ENCODE measurements at regions not wholly inside any gene's neighbourhood (a gene's known extent, or its start where the extent isn't known, plus 50 kb on each side); places are given as distances from the start of the nearest gene placed in this dataset.
"Not testable (repeated sequence)": the region's sequence is repeated elsewhere in the genome, so short reads cannot be mapped to it uniquely, and the experiment has no call there.

DNA sequence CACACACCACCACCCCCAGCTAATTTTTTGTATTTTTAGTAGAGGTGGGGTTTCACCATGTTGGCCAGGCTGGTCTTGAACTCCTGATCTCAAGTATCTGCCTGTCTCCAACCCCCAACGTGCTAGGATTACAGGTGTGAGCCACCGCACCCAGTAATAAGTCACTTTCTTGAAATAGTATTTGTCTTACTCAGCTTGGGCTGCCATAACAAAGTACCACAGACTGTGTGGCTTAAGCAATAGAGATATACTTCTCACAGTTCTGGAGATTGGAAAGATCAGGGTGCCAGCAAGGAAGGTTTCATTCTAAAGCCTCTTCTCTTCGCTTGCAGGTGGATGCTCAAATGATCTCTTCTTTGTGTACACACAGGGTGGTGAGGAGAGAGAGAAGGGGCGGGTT is 99.8 kb downstream of the ARRDC3 start:
- no peak for DNase-seq

DNA sequence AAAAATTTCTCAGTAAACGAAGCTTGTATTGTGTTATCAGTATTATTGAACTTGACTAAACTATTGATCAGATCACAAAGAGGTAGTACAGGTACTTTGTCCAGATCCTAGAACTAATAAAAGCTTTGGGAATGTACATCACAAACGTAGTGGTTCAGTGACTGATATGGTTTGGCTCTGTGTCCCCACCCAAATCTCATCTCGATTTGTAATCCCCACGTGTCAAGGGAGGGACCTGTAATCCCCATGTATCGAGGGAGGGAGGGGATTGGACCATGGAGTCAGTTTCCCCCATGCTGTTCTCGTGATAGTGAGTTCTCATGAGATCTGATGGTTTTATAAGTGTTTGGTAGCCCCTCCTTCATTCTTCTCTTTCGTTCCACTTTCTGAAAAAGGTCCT is 100.9 kb downstream of the ARRDC3 start:
- no peak for DNase-seq

DNA sequence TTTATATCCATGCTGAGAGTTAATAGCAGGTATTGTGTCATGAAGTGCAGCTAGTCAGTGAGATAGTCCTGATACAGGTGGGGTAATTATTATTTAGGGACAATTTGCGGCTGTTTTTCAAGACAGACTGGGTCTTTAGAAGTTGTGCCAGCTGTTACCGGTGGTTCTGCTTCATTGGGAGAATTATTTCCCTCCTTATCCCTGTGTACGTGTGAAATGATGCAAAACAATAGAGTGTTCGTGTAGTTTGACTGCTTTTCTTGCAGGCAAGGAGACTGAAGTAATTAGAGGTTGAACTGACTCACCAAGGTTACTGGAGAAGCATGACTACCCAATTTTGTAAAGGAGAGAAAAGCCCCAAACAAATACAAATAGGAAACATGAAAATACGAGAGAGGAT is 101.7 kb downstream of the ARRDC3 start:
- no peak for DNase-seq

DNA sequence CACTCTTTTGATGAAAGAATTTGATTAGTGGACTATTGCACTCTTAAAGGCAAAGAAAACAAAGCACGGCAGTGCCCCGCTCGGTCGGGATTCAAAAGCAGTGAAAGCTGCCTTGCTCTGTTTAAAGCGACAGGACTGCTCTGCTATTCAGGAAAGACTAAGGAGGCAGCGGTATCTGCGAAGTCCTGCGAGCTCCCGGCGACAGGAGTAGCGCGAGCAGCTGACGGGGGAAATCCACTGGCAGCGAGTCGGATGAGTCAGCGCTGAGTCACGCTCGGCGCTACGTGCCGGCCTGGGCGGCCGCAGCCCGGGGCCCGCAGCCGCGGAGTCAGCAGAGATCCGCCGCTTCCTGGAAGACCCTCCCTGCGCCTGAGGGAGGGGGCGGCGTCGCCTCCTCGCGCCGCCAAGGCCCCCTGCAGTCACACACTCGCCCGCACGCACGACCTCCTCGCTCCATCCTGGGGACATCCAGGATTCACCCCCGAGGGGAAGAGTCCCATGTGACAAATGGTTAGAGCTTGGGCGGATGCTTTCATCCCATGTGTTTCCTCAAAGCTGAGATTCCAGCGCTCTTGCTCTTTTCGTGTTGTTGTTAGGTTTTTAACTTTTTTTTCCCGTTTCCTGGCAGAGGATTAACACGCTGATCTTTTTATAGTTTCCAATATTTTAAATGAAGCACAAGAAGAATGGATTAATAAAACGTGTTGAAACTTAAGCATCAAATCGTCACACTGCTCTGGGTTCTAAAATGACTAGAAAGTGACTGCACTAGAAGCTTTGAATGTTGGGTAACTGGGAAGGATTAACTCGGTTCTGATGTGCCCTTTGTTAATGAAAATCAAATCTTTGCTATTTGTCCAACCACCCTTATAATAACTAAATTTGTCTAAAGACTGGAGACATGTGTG is 102.5 kb downstream of the ARRDC3 start:
- DNase-seq, result peak; percentile 47

DNA sequence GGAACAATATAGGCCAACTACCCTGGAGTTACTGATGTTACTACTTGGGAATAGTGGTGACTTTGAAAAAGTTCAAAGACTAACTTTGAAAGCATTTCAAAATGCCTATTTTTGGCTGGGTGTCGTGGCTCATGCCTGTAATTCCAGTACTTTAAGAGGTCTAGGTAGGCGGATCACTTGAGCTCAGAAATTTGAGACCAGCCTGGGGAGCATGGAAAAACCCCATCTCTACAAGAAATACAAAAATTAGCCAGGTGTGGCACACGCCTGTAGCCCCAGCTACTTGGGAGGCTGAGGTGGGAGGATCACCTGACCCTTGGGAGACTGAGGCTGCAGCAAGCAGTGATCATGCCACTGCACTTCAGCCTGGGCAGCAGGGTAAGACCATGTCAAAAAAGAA is 105.3 kb downstream of the ARRDC3 start:
- no peak for DNase-seq

DNA sequence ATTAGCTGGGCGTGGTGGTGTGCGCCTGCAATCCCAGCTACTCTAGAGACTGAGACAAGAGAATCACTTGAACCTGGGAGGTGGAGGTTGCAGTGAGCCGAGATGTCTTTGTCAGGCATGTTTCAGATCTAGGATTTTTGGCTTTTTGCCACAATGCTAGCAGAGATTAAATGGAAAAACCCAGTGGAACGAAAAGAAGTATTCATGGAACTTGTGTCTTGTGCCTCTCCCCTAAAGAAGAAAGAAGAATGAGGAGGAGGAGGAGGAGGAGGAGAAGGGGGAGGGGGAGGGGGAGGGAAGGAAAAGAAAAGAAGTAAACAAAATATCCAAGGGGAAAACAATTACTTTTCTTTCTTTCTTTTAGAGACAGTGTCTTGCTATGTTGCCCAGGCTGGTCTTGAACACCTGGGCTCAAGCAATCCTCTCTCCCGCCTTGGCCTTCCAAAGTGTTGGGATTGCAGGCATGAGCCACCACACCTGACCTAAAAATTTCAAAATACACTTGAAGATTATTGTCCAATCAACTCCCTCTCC is 106.0 kb downstream of the ARRDC3 start:
- no peak for DNase-seq

DNA sequence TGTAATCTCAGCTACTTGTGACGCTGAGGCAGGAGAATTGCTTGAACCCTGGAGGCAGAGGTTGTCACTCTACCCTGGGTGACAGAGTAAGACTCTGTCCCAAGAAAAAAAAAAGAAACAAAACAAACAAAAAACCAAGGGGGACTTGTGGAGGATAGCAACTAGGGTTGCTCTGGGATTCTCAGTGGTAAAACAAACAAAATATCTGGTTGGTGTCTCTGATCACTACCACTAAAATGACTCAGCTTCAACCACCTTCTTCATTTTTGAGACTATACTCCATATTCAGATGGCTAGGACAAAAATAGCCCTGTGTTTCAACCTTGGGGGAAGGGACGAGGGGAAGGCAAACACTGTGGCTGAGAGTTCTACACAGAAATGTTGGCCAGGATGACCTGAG is 110.3 kb downstream of the ARRDC3 start:
- no peak for DNase-seq

- no peak for DNase-seq
Observed at GRCh38 chr5:91271999-91272398, 111.1 kb downstream of the ARRDC3 start.

DNA sequence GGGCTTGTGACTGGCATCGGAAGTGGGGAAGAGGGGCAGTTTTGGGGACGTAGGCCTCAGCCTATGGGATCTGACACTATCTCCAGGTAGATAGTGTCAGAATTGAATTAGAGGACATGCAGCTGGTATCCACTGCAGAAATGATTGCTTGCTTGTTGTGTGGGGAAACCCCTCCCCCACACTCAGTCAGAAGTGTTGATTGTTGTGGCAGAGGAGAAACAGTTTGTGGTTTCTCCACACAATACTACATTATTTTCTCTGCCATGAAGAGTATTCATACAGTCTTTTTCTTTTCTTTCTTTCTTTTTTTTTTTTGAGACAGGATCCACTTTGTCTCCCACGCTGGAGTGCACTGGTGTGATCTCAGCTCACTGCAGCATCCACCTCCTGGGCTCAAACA is 113.9 kb downstream of the ARRDC3 start:
- no peak for DNase-seq

DNA sequence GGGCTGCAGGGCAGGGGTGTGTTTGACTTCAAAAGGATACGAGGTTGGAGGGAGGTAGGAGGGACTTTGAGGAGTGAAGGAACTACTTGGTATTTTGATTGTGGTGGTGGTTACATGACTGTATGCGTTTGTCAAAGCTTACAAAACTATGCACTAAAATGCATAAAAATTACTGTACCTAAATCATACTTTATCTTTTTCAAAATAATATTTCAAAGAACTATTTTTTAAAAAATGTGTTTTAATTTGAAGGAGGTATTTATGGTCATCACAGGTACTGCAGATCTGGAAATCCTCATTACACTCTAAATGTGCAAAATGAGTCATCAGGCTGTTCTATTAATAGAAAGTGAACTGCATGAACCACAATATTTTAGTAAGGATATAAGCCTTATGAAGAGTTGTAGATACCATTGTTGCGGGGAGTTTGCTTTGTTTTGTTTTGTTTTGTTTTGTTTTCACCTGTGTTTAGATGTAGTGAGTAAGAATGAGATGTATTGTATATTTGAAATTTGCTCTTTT is 116.9 kb downstream of the ARRDC3 start:
- DNase-seq, result no peak

DNA sequence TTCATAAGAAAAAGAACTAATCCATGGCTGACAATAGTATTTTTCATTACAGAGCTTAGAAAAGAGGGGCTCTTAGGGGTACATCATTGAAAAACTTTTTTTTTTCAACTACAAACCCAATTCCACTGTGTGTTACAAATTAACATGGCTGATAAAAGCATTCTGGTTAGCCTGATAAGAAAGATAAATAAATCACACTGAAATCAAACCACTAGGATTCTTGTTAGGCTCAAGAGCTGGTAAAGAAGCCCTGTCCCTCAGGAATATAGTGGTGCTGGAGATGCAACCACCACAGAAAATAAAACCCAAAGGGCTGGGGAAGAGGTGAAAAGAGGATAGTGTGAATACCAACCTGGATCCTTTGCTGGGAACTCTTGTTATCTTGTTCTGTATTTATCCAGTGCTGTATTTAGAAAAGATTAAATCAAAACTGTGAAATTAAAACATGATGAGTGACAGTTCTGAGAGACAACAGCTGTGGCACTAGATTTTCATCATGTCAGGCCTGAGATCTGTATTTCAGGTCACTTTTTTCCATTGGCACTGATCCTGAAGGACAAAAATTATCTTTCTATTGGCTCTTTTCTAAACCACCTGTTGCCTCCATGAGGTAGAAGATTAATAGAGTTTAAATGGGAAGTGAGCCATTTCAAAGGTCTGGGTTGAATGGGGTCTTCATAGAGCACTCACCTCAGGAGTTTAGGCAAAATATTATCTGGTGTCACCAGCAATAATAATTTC is 118.6 kb downstream of the ARRDC3 start:
- DNase-seq, result no peak

GRCh38 chr5:91263898-91264297 is 119.2 kb downstream of the ARRDC3 start:
- no peak for DNase-seq

- DNase-seq, result no peak
Observed at GRCh38 chr5:91257301-91257700, 125.8 kb downstream of the ARRDC3 start.

DNA sequence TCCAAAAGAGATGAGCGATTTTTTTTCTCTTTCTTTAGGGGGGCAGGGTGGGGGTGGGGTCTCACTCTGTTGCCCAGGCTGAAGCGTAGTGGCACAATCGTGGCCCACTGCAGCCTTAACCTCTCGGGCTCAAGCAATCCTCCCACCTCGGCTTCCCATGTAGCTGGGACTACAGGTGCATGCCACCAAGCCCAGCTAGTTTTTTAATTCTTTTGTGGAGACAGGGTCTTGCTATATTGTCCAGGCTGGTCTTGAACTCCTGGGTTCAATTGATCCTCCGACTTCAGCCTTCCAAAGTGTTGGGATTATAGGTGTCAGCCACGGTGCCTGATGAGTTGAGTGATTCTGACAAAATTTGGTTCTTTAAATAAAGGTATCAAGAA is 127.0 kb downstream of the ARRDC3 start:
- DNase-seq, result no peak

DNA sequence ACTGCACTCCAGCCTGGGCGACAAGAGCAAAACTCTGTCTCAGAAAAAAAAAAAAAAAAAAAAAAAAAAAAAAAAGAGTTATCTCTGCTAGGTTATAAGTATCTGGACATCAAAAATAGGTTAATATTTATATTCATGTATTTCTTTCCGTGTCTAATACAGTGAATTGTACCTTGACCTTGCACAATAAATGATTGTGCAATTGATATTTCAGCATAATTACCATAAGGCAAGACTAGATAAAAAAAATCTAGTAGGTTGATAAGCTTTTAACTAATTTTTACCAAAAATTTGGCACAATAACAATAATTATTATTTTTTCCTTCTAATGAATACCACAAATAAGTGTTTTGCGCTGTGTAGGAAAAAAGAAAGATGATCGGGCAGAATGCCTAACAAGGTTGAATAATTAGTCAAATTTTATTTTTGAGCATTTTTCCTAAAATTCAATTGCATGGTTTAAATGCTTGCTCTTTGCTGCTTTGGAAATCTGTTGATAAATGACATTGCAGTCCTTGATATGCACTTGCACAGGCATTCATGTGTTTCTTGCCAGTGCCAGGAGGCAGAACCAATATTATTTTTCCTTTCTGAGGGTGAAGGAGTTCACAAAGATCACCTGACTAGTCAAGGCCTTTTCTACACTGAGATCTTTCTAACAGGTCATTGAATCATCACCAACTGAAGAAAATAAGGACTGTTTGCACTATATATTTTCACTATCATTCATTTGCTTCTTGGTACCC is 127.5 kb downstream of the ARRDC3 start:
- no peak for DNase-seq

GRCh38 chr5:91252916-91253315 is 130.2 kb downstream of the ARRDC3 start:
- no peak for DNase-seq

DNA sequence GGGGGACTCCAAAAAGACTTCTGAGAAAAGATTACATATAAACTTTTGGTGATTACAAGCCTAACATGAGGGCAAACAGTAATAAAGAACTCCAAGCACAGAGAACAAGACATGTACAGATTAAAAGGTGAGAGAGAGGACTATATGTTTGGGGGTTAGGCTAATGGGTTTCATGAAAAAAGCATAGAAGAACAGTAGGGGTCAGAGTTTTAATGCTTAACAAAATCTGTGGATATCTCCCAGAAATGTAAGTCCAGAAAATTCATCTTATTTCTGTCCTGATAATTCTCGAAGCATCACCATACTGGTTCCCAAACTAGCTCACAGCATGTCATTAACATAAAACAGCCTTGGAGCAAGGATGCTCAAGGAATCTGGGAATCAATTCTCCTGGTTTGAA is 137.2 kb downstream of the ARRDC3 start:
- no peak for DNase-seq

GRCh38 chr5:91245074-91245452 is 138.1 kb downstream of the ARRDC3 start:
- no peak for DNase-seq

DNA sequence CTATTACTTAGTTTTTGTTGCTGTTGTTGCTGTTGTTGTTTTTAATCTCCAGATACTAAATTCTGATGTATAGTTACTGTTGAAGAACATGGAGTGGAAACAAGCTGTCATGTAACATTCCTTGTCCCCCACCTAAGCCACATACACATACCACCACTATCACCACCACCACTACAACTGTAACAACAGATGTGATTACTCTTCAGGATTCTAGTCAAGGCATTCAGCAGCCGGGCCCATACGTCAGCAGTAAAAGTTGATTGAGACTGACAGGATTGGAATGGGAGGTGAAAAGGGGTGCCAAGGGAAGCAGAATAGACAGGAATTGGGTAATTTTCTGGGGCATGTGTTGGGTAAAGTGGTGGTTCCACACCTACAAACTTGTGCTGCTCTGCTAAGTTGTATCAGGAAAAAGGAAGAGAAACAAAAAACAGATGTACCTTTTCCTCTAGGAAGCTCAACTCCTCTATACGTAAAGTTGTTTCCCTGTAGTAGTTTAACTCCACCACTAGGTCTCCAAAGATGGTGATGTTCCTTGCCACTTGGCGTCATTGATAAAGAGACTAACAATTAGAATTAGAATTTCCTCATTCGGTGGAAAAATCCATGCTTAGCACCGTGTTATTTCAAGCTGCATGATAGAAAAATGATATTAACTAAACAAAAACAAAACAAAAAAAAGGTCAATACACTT is 138.6 kb downstream of the ARRDC3 start:
- no peak for DNase-seq

- no peak for DNase-seq
Observed at GRCh38 chr5:91243852-91244251, 139.3 kb downstream of the ARRDC3 start.

DNA sequence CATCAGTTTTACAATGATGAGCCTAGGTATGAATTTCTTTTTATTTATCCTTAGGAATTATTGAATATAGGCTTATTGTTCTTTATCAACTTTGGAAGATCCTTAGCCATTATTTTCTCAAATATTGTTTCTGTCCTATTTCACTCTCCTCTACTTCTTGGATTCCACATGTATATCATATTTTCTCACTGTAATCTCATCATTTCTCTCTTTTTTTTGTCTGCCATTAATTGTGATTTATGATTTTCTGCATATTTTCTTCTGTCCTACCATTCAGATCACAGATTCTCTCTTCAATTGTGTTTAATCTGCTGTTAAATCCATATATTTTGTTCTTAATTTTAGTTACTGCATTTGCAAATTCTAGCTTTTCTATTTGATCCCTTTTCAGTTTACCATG is 139.8 kb downstream of the ARRDC3 start:
- DNase-seq, result no peak

GRCh38 chr5:91241460-91241859 is 141.7 kb downstream of the ARRDC3 start:
- DNase-seq, result not testable (repeated sequence)

- no peak for DNase-seq
Observed at GRCh38 chr5:91240175-91240574, 142.9 kb downstream of the ARRDC3 start.

Measured in NCI-H526 treated with DMSO at 0.1 percent for 48 hours (cell line).